ENCODE measurements at regions not wholly inside any gene's neighbourhood (a gene's known extent, or its start where the extent isn't known, plus 50 kb on each side); places are given as distances from the start of the nearest gene placed in this dataset.

- peak; percentile 14 for DNase-seq
Measured at GRCh38 chr12:34347367-34347766, 325.1 kb downstream of the ALG10 start.

- no peak for DNase-seq
Measured at GRCh38 chr12:34348064-34348463, 325.8 kb downstream of the ALG10 start.

GRCh38 chr12:34348836-34349672 lies 326.8 kb downstream of the ALG10 start:
- DNase-seq: no peak

- DNase-seq: no peak
Measured at GRCh38 chr12:34349673-34349961, 327.3 kb downstream of the ALG10 start.

GRCh38 chr12:34350092-34351041 lies 328.1 kb downstream of the ALG10 start:
- no peak for DNase-seq

GRCh38 chr12:34352098-34352497 lies 329.8 kb downstream of the ALG10 start:
- no peak for DNase-seq

GRCh38 chr12:34354239-34355200 lies 332.2 kb downstream of the ALG10 start:
- no peak for DNase-seq

GRCh38 chr12:34356233-34356987 lies 334.1 kb downstream of the ALG10 start:
- DNase-seq: no peak

- no peak for DNase-seq
Measured at GRCh38 chr12:34357791-34358190, 335.5 kb downstream of the ALG10 start.

- DNase-seq: no peak
Measured at GRCh38 chr12:34358198-34358597, 335.9 kb downstream of the ALG10 start.

- no peak for DNase-seq
Measured at GRCh38 chr12:34361721-34362316, 339.5 kb downstream of the ALG10 start.

GRCh38 chr12:34363050-34363673 lies 340.9 kb downstream of the ALG10 start:
- no peak for DNase-seq

- DNase-seq: no peak
Measured at GRCh38 chr12:34368079-34368478, 345.8 kb downstream of the ALG10 start.

GRCh38 chr12:34371050-34371449 lies 348.8 kb downstream of the ALG10 start:
- DNase-seq: no peak

GRCh38 chr12:34372003-34372402 lies 349.7 kb downstream of the ALG10 start:
- no peak for DNase-seq

- no peak for DNase-seq
Measured at GRCh38 chr12:34373926-34374325, 351.6 kb downstream of the ALG10 start.

- no peak for DNase-seq
Measured at GRCh38 chr12:34376133-34376799, 354.0 kb downstream of the ALG10 start.

- no peak for DNase-seq
Measured at GRCh38 chr12:34377243-34378035, 355.1 kb downstream of the ALG10 start.

GRCh38 chr12:34379142-34379541 lies 356.8 kb downstream of the ALG10 start:
- DNase-seq: no peak

GRCh38 chr12:34384693-34385092 lies 362.4 kb downstream of the ALG10 start:
- no peak for DNase-seq

Data from stimulated activated CD4-positive, alpha-beta T cell treated with anti-CD3 and anti-CD28 coated beads, Interleukin-15, amount 100 ng/mL, for 24 hours (primary cell).